Caco-2 (cell line): ENCODE measurements at regions not wholly inside any gene's neighbourhood (a gene's known extent, or its start where the extent isn't known, plus 50 kb on each side); places are given as distances from the start of the nearest gene placed in this dataset.

Experiments
- BruUV-seq: library from RNA; stranded (reverse); fragments of 400-500 nt; replicated peaks from 2 replicates; lab custom pipeline; 2021; lab: Mats Ljungman, UMichigan
- CTCF ChIA-PET: fragments of 300-600 bp; sonication (Branson Sonifier 250); formaldehyde crosslinking; loops from one replicate; lab custom pipeline; 2022; ENCODE audit warnings: antibody characterized with exemption; lab: Charles Lee
- POLR2A ChIA-PET: fragments of 300-600 bp; sonication (Branson Sonifier 250); formaldehyde crosslinking; loops from one replicate; lab custom pipeline; 2022; ENCODE audit warnings: antibody characterized with exemption; lab: Charles Lee
- DNase-seq, 2 experiments: peaks; one replicate each; pipeline versions ENCODE4 v3.0.0 to v3.0.0-alpha.2; 2020 to 2022
- H3K27me3 ChIP-seq: replicated peaks from 2 replicates; pipeline ENCODE4 v1.6.0; 2011; ENCODE audit warnings: low read length; ENCODE audit not compliant: control insufficient read depth, insufficient read depth
- H3K36me3 ChIP-seq: 2 replicates; pipeline ENCODE4 v1.5.1; 2011; ENCODE audit warnings: low read length; ENCODE audit not compliant: control insufficient read depth, insufficient read depth
- H3K4me1 ChIP-seq: fragments of 250-450 bp; sonication (Bioruptor Pico); 2 replicates; pipeline ENCODE4 v1.5.1; 2020; ENCODE audit warnings: mild to moderate bottlenecking
- H3K4me3 ChIP-seq: 2 replicates; pipeline ENCODE4 v1.5.1; 2011; ENCODE audit warnings: low read depth, mild to moderate bottlenecking, control low read depth, low read length
- H3K9me3 ChIP-seq: fragments of 250-450 bp; sonication (Bioruptor Pico); 2 replicates; pipeline ENCODE4 v1.5.1; 2020; ENCODE audit warnings: mild to moderate bottlenecking, moderate library complexity
- H3K27ac Mint-ChIP-seq: one replicate; pipeline ENCODE4 v1.8.0; 2022; ENCODE audit warnings: mixed read lengths; ENCODE audit not compliant: unreplicated experiment
- H3K27me3 Mint-ChIP-seq: one replicate; pipeline ENCODE4 v1.8.0; 2022; ENCODE audit warnings: mixed read lengths; ENCODE audit not compliant: insufficient read depth, unreplicated experiment
- H3K36me3 Mint-ChIP-seq: one replicate; pipeline ENCODE4 v1.8.0; 2022; ENCODE audit warnings: mild to moderate bottlenecking, mixed read lengths; ENCODE audit not compliant: insufficient read depth, unreplicated experiment
- H3K4me1 Mint-ChIP-seq: one replicate; pipeline ENCODE4 v1.8.0; 2022; ENCODE audit warnings: low read depth, mixed read lengths; ENCODE audit not compliant: unreplicated experiment
- H3K4me3 Mint-ChIP-seq: one replicate; pipeline ENCODE4 v1.8.0; 2022; ENCODE audit warnings: mild to moderate bottlenecking, moderate library complexity, mixed read lengths; ENCODE audit not compliant: unreplicated experiment
- H3K9me3 Mint-ChIP-seq: one replicate; pipeline ENCODE4 v1.8.0; 2022; ENCODE audit warnings: mixed read lengths; ENCODE audit not compliant: unreplicated experiment
- CTCF ChIP-seq, 2 experiments: fragments of 200-600 bp in 1 of 2; IDR thresholded peaks; 1 replicate in 1 of 2; 2 replicates in 1 of 2; pipeline versions ENCODE4 v1.5.1 to v1.8.0; 2011 to 2022; ENCODE audit warnings: antibody characterized with exemption in 1 of 2, control low read depth in 1 of 2, inconsistent platforms in 1 of 2, low read depth in 1 of 2, low read length in 1 of 2, mild to moderate bottlenecking in 1 of 2, moderate library complexity in 1 of 2; ENCODE audit not compliant: insufficient read depth in 1 of 2, severe bottlenecking in 1 of 2, unreplicated experiment in 1 of 2
- intact Hi-C: fragments of 100-400 bp; cut with micrococcal nuclease; formaldehyde crosslinking; loops from one replicate; pipeline ENCODE4 v1.10.0; 2022; ENCODE audit not compliant: unreplicated experiment

- CTCF ChIA-PET = no interaction called here
- Histone ChIP-seq H3K4me3 (no peak overlapping the region), H3K36me3 (no peaks in the 10 kb centered on the region), H3K9me3 (no peaks in the 10 kb centered on the region), H3K4me1 (no peaks in the 10 kb centered on the region), H3K27me3 (no peaks in the 10 kb centered on the region)
- Mint-ChIP-seq H3K9me3 (no peaks in the 10 kb centered on the region), H3K4me3 (no peak overlapping the region), H3K27me3 (peaks cover 17% of the 10 kb centered on the region), H3K4me1 (no peaks in the 10 kb centered on the region), H3K27ac (no peak overlapping the region), H3K36me3 (no peaks in the 10 kb centered on the region)
- BruUV-seq = no TSS peak
- intact Hi-C loops = no loop called here
- DNase-seq = no peak
- POLR2A ChIA-PET = no interaction called here
- no peak for TF ChIP-seq CTCF (IDR thresholded peaks at IDR 0.05; ENCODE audit: insufficient read depth in 1 of 2, low read depth in 1 of 2, low read length in 1 of 2, severe bottlenecking in 1 of 2, unreplicated experiment in 1 of 2)
Observed at GRCh38 chr14:49287004-49287403, 299.2 kb downstream of the RPS29 start.

GRCh38 chr14:49286257-49286983, 299.8 kb downstream of the RPS29 start:
- Mint-ChIP-seq H3K4me1 (no peaks in the 10 kb centered on the region), H3K9me3 (no peaks in the 10 kb centered on the region), H3K36me3 (no peaks in the 10 kb centered on the region), H3K27ac (no peak overlapping the region), H3K4me3 (no peak overlapping the region), H3K27me3 (peaks cover 17% of the 10 kb centered on the region)
- BruUV-seq = no TSS peak
- POLR2A ChIA-PET = no interaction called here
- H3K36me3 ChIP-seq = no peaks in the 10 kb centered on the region
- no peak for DNase-seq
- no peak overlapping the region for H3K4me3 ChIP-seq
- H3K4me1 ChIP-seq = no peaks in the 10 kb centered on the region
- H3K9me3 ChIP-seq = no peaks in the 10 kb centered on the region
- TF ChIP-seq CTCF (IDR thresholded peaks at IDR 0.05; ENCODE audit: insufficient read depth in 1 of 2, low read depth in 1 of 2, low read length in 1 of 2, severe bottlenecking in 1 of 2, unreplicated experiment in 1 of 2) = no peak
- CTCF ChIA-PET = no interaction called here
- H3K27me3 ChIP-seq = no peaks in the 10 kb centered on the region
- intact Hi-C loops = no loop called here

- no TSS peak for BruUV-seq
- intact Hi-C loops = no loop called here
- Histone ChIP-seq H3K9me3 (no peaks in the 10 kb centered on the region), H3K27me3 (no peaks in the 10 kb centered on the region), H3K4me3 (no peak overlapping the region), H3K4me1 (no peaks in the 10 kb centered on the region), H3K36me3 (no peaks in the 10 kb centered on the region)
- Mint-ChIP-seq H3K36me3 (no peaks in the 10 kb centered on the region), H3K27ac (no peak overlapping the region), H3K27me3 (peaks cover 19% of the 10 kb centered on the region), H3K9me3 (no peaks in the 10 kb centered on the region), H3K4me1 (no peaks in the 10 kb centered on the region), H3K4me3 (no peak overlapping the region)
- no peak for TF ChIP-seq CTCF (IDR thresholded peaks at IDR 0.05; ENCODE audit: insufficient read depth in 1 of 2, low read depth in 1 of 2, low read length in 1 of 2, severe bottlenecking in 1 of 2, unreplicated experiment in 1 of 2)
- ChIA-PET CTCF (no interaction called here), POLR2A (no interaction called here)
- no peak for DNase-seq
Observed at GRCh38 chr14:49280566-49280965, 305.6 kb downstream of the RPS29 start.
